ENCODE measurements at regions not wholly inside any gene's neighbourhood (a gene's known extent, or its start where the extent isn't known, plus 50 kb on each side); places are given as distances from the start of the nearest gene placed in this dataset.
"Not testable (repeated sequence)": the region's sequence is repeated elsewhere in the genome, so short reads cannot be mapped to it uniquely, and the experiment has no call there.

DNA sequence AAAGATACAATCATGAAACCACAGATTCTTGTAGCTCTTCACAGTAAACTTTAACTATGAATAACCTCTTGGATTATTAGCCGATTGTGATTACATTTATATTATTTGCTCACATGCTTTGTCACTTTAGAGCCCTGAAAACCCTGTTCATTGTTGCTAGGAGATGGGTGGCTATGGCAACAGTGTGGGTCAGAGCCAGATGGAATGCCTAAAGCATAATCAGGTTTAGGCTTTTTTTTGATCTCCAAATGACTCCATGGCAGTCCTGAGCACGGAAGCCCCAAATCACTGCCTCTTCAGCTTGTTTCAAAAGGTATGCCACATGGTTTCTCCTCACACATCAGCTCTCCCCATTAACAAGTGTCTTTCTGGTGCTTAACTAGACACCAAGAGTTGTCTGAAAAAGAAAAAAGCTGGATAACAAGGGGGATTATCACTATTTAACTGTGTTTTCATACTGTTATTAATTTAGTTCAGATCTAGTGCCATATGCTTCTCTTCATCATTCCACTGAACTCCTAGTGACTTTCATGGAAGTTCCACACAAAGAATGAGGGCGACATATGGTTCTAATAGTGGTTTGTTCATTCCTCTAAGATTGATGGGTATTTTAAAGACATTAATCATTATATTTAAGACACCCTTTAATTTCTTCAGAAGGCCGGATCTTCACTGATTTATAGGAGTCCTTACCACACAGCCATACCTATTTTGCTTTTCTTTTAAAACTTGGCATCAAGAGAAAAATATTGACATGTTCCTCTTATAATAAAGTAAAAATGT is 88.8 kb upstream of the PAM start:
- DNase-seq, result no peak

- no peak for DNase-seq
Observed at GRCh38 chr5:102668220-102668932, 86.7 kb upstream of the PAM start.

DNA sequence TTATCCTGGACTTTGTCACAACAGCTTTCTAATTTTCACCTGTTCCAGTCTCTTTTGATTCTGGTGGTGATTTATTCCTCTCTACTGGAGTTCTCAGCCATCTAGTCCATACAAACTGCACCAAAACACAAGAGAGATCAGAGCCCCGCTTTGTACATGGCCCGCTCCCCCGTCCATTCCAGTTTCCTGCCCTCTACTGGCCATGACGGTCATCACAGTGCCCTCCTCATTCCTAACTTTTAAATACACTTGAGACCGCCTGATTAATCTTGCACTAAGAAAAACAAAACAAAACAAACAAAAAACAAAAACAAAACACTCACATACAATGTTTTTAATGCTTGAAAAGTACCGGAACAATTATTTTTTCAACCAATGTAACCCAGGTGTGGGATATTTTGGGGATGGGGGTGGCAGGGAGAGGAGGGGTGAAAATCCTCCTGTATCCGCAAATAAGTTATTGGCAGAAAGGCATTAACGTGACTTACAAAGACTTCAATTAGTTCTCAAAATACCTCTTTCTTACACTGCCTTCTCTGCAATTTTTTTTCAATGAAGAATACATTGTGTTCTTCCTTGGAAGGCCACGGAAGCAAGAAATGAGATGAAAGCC is 84.8 kb upstream of the PAM start:
- no peak for DNase-seq

- DNase-seq, result not testable (repeated sequence)
Observed at GRCh38 chr5:102671033-102671734, 83.9 kb upstream of the PAM start.

DNA sequence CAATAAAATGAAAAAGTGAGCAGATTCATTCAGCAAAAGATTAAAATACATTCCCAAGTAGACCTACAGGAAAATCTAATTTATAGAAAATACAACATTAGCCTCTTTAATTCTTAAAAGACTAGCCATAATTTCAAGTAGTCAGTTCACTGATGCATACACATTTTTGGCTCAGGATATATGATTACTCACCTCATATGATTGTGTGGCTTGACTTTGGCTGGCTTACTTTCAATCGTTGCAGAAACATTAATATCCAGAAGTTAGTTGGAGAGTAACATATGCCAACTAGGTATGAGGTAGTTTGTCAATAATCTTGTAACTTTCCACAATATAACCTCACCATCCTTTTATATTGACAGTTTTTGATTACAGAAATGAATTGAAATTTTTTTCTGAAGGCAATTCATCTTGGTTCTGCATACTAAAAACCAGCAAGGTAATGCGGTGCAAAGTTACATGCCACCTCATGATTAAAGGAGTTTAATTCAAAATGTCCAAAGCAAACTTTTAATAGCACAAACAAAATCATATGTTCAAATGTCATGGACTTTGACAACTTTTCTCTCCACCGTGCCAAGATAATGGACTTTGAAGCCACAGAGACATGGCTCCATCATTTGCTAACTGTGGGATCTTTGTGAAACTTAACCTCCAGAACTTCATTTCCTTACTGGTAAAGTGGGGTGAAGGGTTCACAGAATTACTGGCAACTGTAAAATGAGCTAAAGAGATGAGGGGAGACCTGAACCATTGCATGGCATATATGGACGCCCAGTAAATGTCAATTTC is 76.6 kb upstream of the PAM start:
- DNase-seq, result no peak

DNA sequence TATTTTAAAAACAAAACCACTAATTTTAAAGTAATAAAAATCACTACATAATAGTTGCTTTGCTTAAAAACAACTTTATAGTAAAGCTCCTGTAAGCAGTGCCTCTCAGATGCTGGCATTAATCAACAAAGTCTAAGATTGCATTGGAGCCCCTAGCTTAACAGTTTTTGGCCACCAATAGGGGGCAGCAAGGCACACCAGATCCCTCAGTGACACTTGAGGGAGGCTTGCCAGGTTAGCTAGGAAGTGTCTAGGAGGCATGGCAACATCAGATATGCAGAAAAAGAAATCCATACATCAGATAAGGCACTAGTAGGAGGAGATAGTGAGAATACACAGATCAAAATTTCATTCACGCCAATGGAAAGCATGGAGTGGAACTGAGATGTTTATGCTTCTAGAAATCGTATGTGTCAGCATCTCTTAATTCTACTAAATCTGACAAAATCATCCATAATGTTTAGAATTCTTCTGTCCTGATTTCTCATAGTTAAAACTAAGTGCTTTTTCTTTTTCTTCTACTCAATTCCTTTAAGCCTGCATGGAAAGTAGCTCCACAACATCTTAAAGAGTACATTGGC is 73.6 kb upstream of the PAM start:
- no peak for DNase-seq

- DNase-seq, result no peak
Observed at GRCh38 chr5:102682101-102682647, 72.9 kb upstream of the PAM start.

GRCh38 chr5:102688076-102688475 is 67.0 kb upstream of the PAM start:
- not testable (repeated sequence) for DNase-seq

- not testable (repeated sequence) for DNase-seq
Observed at GRCh38 chr5:102688581-102689342, 66.3 kb upstream of the PAM start.

DNA sequence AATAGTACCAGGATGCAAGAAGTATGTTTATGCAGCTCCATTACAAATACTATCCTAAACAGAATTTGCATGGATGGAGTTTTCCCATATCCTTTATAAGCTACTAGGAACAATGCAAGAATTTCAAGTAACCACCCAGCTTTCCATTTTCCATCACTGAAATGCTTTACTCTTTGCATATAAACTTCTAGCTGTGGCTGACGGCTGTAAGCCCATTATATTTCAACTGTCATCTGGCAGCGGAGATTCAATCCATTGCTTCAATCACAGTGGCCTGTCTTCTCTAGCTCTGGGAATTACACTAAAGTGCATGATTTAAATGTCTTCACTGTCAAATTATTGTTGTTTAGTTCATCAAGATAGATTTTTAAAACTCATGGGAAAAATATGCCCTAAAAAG is 64.2 kb upstream of the PAM start:
- no peak for DNase-seq

GRCh38 chr5:102691434-102691833 is 63.7 kb upstream of the PAM start:
- no peak for DNase-seq

- no peak for DNase-seq
Observed at GRCh38 chr5:102700120-102700831, 54.8 kb upstream of the PAM start.

DNA sequence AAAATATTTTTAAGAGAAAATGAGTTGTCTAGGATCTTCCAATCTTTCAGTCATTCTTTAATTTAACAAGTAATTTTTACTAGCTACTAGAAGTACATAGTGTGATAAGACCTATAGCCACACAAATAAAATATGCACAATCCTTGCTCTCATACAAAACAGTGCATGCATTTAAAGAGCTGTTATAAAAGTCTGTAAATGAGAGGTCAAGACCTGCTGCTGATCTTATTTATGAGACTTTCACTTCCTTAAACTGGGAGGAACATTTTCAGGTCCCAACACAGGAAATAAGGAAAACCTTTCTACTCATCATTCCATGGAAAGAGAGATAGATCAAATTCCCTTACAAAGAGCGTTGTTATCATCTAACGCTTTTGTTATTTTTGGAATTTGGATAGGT is 54.2 kb upstream of the PAM start:
- no peak for DNase-seq

GRCh38 chr5:102701748-102702147 is 53.4 kb upstream of the PAM start:
- no peak for DNase-seq

Data from amniotic stem cell (primary cell).